Lower lobe of right lung (tissue), 2 donors: ENCODE measurements at regions not wholly inside any gene's neighbourhood (a gene's known extent, or its start where the extent isn't known, plus 50 kb on each side); places are given as distances from the start of the nearest gene placed in this dataset.

Experiments
- ATAC-seq, 2 donors: fragments of 200-7000 bp; cut with Tn5 transposase; one replicate each; pipeline ENCODE4 v1.9.1; 2020 to 2022; ENCODE audit warnings: mild to moderate bottlenecking in 2 of 2, moderate library complexity in 2 of 2
- DNase-seq: peaks from one replicate; pipeline ENCODE4 v3.0.0-alpha.2; 2020
- H3K27ac ChIP-seq: fragments of 200-600 bp; one replicate; pipeline ENCODE4 v1.8.0; 2022
- H3K27me3 ChIP-seq: fragments of 200-600 bp; one replicate; pipeline ENCODE4 v1.8.0; 2022; ENCODE audit warnings: low read depth
- H3K36me3 ChIP-seq: fragments of 200-600 bp; one replicate; pipeline ENCODE4 v1.8.0; 2022; ENCODE audit warnings: mild to moderate bottlenecking
- H3K4me1 ChIP-seq: fragments of 200-600 bp; one replicate; pipeline ENCODE4 v1.8.0; 2022
- H3K4me3 ChIP-seq: fragments of 200-600 bp; one replicate; pipeline ENCODE4 v1.8.0; 2022; ENCODE audit warnings: mild to moderate bottlenecking
- H3K9me3 ChIP-seq: fragments of 200-600 bp; one replicate; pipeline ENCODE4 v1.8.0; 2022
- intact Hi-C: fragments of 100-400 bp; cut with DNase I; formaldehyde crosslinking; loops from one replicate; pipeline ENCODE4 v1.11.0; 2022
- TF ChIP-seq, protein P1 (sequence below): fragments of 200-600 bp; IDR thresholded peaks from one replicate; pipeline ENCODE4 v1.8.0; 2022; ENCODE audit warnings: antibody characterized with exemption, mild to moderate bottlenecking
- donor health status: DM: no; HTN: yes; CAD: no; lungs with severe emphysema.

DNA sequence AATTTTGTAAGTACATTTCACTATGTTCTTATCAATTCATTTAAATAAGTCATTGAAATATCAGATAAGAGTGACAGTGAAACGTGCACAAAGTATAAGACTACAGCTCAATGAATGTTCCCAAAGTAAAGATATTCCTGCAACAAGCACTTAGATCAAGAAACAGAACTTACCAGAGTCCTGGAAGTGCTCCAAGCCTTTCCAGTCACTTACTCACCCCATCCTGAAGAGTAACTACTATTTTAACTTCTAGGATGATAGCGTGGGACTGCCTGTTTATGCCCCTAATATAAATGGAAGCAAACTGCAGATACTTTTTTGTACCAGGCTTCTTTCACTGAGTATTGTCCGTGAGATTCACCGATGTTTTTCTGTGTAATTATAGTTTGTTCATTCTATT lies 768.9 kb downstream of the SLC4A3 start:
- H3K9me3 ChIP-seq: no peaks in the 10 kb centered on the region
- no peaks in the 10 kb centered on the region for H3K27me3 ChIP-seq
- no peaks in the 10 kb centered on the region for H3K4me1 ChIP-seq
- intact Hi-C loops: no loop called here
- ATAC-seq (no peak), DNase-seq (no peak)
- H3K27ac ChIP-seq: no peak overlapping the region
- TF ChIP-seq, protein P1, sequence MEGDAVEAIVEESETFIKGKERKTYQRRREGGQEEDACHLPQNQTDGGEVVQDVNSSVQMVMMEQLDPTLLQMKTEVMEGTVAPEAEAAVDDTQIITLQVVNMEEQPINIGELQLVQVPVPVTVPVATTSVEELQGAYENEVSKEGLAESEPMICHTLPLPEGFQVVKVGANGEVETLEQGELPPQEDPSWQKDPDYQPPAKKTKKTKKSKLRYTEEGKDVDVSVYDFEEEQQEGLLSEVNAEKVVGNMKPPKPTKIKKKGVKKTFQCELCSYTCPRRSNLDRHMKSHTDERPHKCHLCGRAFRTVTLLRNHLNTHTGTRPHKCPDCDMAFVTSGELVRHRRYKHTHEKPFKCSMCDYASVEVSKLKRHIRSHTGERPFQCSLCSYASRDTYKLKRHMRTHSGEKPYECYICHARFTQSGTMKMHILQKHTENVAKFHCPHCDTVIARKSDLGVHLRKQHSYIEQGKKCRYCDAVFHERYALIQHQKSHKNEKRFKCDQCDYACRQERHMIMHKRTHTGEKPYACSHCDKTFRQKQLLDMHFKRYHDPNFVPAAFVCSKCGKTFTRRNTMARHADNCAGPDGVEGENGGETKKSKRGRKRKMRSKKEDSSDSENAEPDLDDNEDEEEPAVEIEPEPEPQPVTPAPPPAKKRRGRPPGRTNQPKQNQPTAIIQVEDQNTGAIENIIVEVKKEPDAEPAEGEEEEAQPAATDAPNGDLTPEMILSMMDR: no peak
- H3K36me3 ChIP-seq: no peaks in the 10 kb centered on the region
- H3K4me3 ChIP-seq: no peak overlapping the region

DNA sequence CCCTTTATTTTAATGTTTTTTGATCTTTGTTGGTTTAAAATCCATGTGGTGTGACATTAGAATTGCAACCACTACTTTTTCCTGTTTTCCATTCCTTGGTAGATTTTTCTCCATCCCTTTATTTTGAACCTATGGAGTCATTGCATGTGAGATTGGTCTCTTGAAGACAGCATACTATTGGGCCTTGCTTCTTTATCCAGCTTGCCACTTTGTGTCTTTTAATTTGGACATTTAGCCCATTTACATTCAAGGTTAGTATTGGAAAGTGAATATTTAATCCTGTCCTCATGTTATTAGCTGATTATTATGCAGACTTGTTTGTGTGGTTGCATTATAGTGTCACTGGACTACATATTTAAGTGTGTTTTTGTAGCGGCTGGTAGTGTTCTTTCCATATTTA lies 782.9 kb downstream of the SLC4A3 start:
- no peak for ATAC-seq
- Histone ChIP-seq H3K27me3 (no peaks in the 10 kb centered on the region), H3K9me3 (peaks cover 12% of the 10 kb centered on the region), H3K4me3 (no peak overlapping the region), H3K36me3 (no peaks in the 10 kb centered on the region), H3K4me1 (no peaks in the 10 kb centered on the region), H3K27ac (no peak overlapping the region)
- intact Hi-C loops: no loop called here
- TF ChIP-seq, protein P1: no peak
- DNase-seq: no peak

DNA sequence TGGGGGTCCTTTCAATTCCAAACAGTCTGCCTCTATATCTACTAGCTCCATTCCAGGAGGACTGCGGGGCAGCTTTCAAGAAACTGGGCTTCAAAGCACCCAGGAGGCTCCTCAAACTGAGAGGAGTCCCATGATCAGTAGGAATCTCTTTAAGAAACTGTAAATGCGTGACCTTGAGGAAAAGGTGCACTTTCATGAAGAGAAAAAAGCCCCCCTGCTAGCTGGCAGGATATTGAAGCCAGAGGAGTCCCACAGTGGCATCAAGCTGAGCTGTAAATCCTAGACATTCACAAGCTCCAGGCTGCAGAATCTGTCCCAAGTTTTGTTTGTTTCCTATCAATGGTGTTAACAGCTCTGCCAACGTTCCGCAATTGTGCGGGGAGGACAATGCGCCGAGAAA lies 790.1 kb downstream of the SLC4A3 start:
- H3K36me3 ChIP-seq: no peaks in the 10 kb centered on the region
- intact Hi-C loops: no loop called here
- TF ChIP-seq, protein P1: no peak
- H3K4me3 ChIP-seq: no peak overlapping the region
- H3K27ac ChIP-seq: no peak overlapping the region
- no peak for DNase-seq
- H3K4me1 ChIP-seq: no peaks in the 10 kb centered on the region
- no peaks in the 10 kb centered on the region for H3K9me3 ChIP-seq
- no peak for ATAC-seq
- H3K27me3 ChIP-seq: no peaks in the 10 kb centered on the region

DNA sequence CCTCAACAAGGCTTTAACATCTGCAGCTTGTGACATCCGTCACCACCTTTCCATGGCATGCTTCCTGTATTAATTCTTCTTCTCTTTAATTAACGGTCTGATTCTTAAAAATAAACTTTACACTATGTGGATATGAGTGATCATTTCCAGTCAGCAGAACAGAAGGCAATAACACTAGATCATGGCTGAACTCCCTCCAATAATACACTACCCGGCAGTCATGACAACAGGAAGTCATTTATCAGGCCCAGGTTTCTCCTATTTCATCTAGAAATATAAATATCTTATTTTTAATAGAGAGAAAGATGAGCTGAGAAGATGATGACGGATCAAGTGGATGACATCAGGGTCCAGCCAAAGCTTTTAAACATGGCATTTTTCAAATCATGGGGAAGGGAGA lies 792.2 kb downstream of the SLC4A3 start:
- DNase-seq (no peak), ATAC-seq (no peak)
- no peak overlapping the region for H3K4me3 ChIP-seq
- H3K27ac ChIP-seq: no peak overlapping the region
- intact Hi-C loops: no loop called here
- TF ChIP-seq, protein P1: no peak
- no peaks in the 10 kb centered on the region for H3K4me1 ChIP-seq
- no peaks in the 10 kb centered on the region for H3K36me3 ChIP-seq
- H3K9me3 ChIP-seq: no peaks in the 10 kb centered on the region
- no peaks in the 10 kb centered on the region for H3K27me3 ChIP-seq

- no peaks in the 10 kb centered on the region for H3K4me1 ChIP-seq
- intact Hi-C loops: no loop called here
- no peak for ATAC-seq
- H3K27ac ChIP-seq: no peak overlapping the region
- no peaks in the 10 kb centered on the region for H3K9me3 ChIP-seq
- no peak overlapping the region for H3K4me3 ChIP-seq
- no peaks in the 10 kb centered on the region for H3K36me3 ChIP-seq
- H3K27me3 ChIP-seq: no peaks in the 10 kb centered on the region
- TF ChIP-seq, protein P1: no peak
- no peak for DNase-seq
Measured at GRCh38 chr2:220420820-220421219, 793.4 kb downstream of the SLC4A3 start.

DNA sequence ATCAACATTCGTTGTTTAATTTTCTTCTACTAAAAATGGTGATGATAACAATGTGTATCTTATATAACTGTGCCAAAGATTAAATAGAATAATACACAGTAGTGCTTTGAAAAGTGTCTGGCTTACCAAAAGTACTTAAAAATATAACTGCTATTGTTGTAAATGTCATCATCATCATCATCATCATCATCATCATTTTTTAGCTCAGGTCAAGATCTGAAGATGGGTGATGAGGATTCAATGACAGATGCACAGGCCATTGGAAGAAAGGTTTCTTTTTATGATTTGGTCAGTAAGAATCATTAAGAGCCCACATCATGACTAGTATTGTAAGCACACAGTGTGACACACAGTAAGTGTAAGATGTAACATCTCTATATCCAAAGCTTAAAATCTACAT lies 795.2 kb downstream of the SLC4A3 start:
- H3K9me3 ChIP-seq: no peaks in the 10 kb centered on the region
- intact Hi-C loops: no loop called here
- no peak for DNase-seq
- no peak overlapping the region for H3K27ac ChIP-seq
- H3K27me3 ChIP-seq: no peaks in the 10 kb centered on the region
- no peak for ATAC-seq
- no peak overlapping the region for H3K4me3 ChIP-seq
- no peaks in the 10 kb centered on the region for H3K4me1 ChIP-seq
- H3K36me3 ChIP-seq: no peaks in the 10 kb centered on the region
- TF ChIP-seq, protein P1: no peak
